ENCODE measurements at regions not wholly inside any gene's neighbourhood (a gene's known extent, or its start where the extent isn't known, plus 50 kb on each side); places are given as distances from the start of the nearest gene placed in this dataset.
"Not testable (repeated sequence)": the region's sequence is repeated elsewhere in the genome, so short reads cannot be mapped to it uniquely, and the experiment has no call there.

GRCh38 chr9:108426421-108426940, 429.3 kb downstream of the ACTL7B start:
- not testable (repeated sequence) for TF ChIP-seq POLR2A (IDR thresholded peaks at IDR 0.05); EP300 (IDR thresholded peaks at IDR 0.05; ENCODE audit: low read depth); POLR2AphosphoS5 (IDR thresholded peaks at IDR 0.05)
- TF ChIP-seq, protein P1, sequence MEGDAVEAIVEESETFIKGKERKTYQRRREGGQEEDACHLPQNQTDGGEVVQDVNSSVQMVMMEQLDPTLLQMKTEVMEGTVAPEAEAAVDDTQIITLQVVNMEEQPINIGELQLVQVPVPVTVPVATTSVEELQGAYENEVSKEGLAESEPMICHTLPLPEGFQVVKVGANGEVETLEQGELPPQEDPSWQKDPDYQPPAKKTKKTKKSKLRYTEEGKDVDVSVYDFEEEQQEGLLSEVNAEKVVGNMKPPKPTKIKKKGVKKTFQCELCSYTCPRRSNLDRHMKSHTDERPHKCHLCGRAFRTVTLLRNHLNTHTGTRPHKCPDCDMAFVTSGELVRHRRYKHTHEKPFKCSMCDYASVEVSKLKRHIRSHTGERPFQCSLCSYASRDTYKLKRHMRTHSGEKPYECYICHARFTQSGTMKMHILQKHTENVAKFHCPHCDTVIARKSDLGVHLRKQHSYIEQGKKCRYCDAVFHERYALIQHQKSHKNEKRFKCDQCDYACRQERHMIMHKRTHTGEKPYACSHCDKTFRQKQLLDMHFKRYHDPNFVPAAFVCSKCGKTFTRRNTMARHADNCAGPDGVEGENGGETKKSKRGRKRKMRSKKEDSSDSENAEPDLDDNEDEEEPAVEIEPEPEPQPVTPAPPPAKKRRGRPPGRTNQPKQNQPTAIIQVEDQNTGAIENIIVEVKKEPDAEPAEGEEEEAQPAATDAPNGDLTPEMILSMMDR (IDR thresholded peaks at IDR 0.05), result not testable (repeated sequence)

Measured in transverse colon (tissue), 4 donors.